Peyer's patch (tissue), 4 donors: ENCODE measurements at regions not wholly inside any gene's neighbourhood (a gene's known extent, or its start where the extent isn't known, plus 50 kb on each side); places are given as distances from the start of the nearest gene placed in this dataset.

ENCODE experiments used
- DNase-seq, 3 donors: peaks; one replicate each; pipeline ENCODE4 v3.0.0-alpha.2; 2017 to 2019
- H3K27ac ChIP-seq, 4 donors: fragments of 200-600 bp; sonication (generic); one replicate each; pipeline ENCODE4 v1.5.1; 2016 to 2019
- H3K27me3 ChIP-seq, 2 donors: fragments of 200-600 bp; sonication (generic); one replicate each; pipeline ENCODE4 v1.5.1; 2019
- H3K36me3 ChIP-seq, 3 donors: fragments of 200-600 bp; sonication (generic); one replicate each; pipeline ENCODE4 v1.5.1; 2016 to 2019
- H3K4me1 ChIP-seq, 4 donors: fragments of 200-600 bp; sonication (generic); one replicate each; pipeline ENCODE4 v1.5.1; 2016 to 2019
- H3K4me3 ChIP-seq, 4 donors: fragments of 200-600 bp; sonication (generic); 1 replicate in 3 of 4; 2 replicates in 1 of 4; pipeline ENCODE4 v1.5.1; 2016 to 2019; ENCODE audit warnings: mild to moderate bottlenecking in 1 of 4
- H3K9me3 ChIP-seq, 4 donors: fragments of 200-600 bp; sonication (generic); one replicate each; pipeline ENCODE4 v1.5.1; 2016 to 2019; ENCODE audit warnings: mild to moderate bottlenecking in 1 of 4
- CTCF ChIP-seq, 6 experiments: fragments of 450-650 bp in 4 of 6; fragments of 200-600 bp in 2 of 6; sonication (generic) in 1 of 6; IDR thresholded peaks; one replicate each; pipeline ENCODE4 v1.5.1; 2017 to 2019; ENCODE audit warnings: antibody characterized with exemption in 6 of 6, mild to moderate bottlenecking in 3 of 6, moderate library complexity in 1 of 6
- POLR2A ChIP-seq, 2 donors: fragments of 450-650 bp; IDR thresholded peaks; one replicate each; pipeline ENCODE4 v1.5.1; 2017; ENCODE audit warnings: antibody characterized with exemption in 2 of 2, mild to moderate bottlenecking in 2 of 2, moderate library complexity in 2 of 2

- Histone ChIP-seq H3K4me1 (no peaks in the 10 kb centered on the region), H3K36me3 (no peaks in the 10 kb centered on the region), H3K9me3 (no peaks in the 10 kb centered on the region), H3K27me3 (no peaks in the 10 kb centered on the region), H3K4me3 (no peak overlapping the region), H3K27ac (no peak overlapping the region)
- DNase-seq: no peak
- TF ChIP-seq CTCF (IDR thresholded peaks at IDR 0.05): no peak
- TF ChIP-seq POLR2A (IDR thresholded peaks at IDR 0.05): no peak
Measured at GRCh38 chrX:80312448-80312847, 107.8 kb upstream of the TENT5D start.

- no peak for TF ChIP-seq POLR2A (IDR thresholded peaks at IDR 0.05)
- Histone ChIP-seq H3K9me3 (no peaks in the 10 kb centered on the region), H3K36me3 (no peaks in the 10 kb centered on the region), H3K4me1 (no peaks in the 10 kb centered on the region), H3K27me3 (no peaks in the 10 kb centered on the region), H3K4me3 (no peak overlapping the region), H3K27ac (no peak overlapping the region)
- no peak for DNase-seq
Measured at GRCh38 chrX:80316526-80316925, 103.7 kb upstream of the TENT5D start.

- Histone ChIP-seq H3K36me3 (no peaks in the 10 kb centered on the region), H3K4me1 (no peaks in the 10 kb centered on the region), H3K4me3 (no peak overlapping the region), H3K9me3 (no peaks in the 10 kb centered on the region), H3K27ac (no peak overlapping the region), H3K27me3 (no peaks in the 10 kb centered on the region)
- DNase-seq: no peak
- TF ChIP-seq CTCF (IDR thresholded peaks at IDR 0.05) (no peak), POLR2A (IDR thresholded peaks at IDR 0.05) (no peak)
Measured at GRCh38 chrX:80317646-80318045, 102.6 kb upstream of the TENT5D start.

GRCh38 chrX:80331285-80331684 is 89.0 kb upstream of the TENT5D start:
- Histone ChIP-seq H3K27me3 (no peaks in the 10 kb centered on the region), H3K4me1 (no peaks in the 10 kb centered on the region), H3K36me3 (no peaks in the 10 kb centered on the region), H3K4me3 (no peak overlapping the region), H3K9me3 (no peaks in the 10 kb centered on the region), H3K27ac (no peak overlapping the region)
- DNase-seq: no peak
- no peak for TF ChIP-seq POLR2A (IDR thresholded peaks at IDR 0.05)
- no peak for TF ChIP-seq CTCF (IDR thresholded peaks at IDR 0.05)

GRCh38 chrX:80334583-80334982 is 85.7 kb upstream of the TENT5D start:
- H3K27ac ChIP-seq: no peak overlapping the region
- H3K27me3 ChIP-seq: no peaks in the 10 kb centered on the region
- no peak for DNase-seq
- no peaks in the 10 kb centered on the region for H3K36me3 ChIP-seq
- peak overlapping the region in 3 of 4 donors; percentile 29 to 50 (median 45) for H3K4me3 ChIP-seq
- TF ChIP-seq CTCF (IDR thresholded peaks at IDR 0.05) (no peak), POLR2A (IDR thresholded peaks at IDR 0.05) (no peak)
- H3K9me3 ChIP-seq: no peaks in the 10 kb centered on the region
- no peaks in the 10 kb centered on the region for H3K4me1 ChIP-seq

- peak in 2 of 3 donors; percentile 67 for DNase-seq
Measured at GRCh38 chrX:80335062-80335830, 85.0 kb upstream of the TENT5D start.

More at GRCh38 chrX:80335062-80335830, 85.0 kb upstream of the TENT5D start:
- no peaks in the 10 kb centered on the region for H3K36me3 ChIP-seq
- no peaks in the 10 kb centered on the region for H3K27me3 ChIP-seq
- no peak overlapping the region for H3K27ac ChIP-seq
- no peak for TF ChIP-seq POLR2A (IDR thresholded peaks at IDR 0.05)
- H3K4me3 ChIP-seq: peak overlapping the region in 3 of 4 donors; percentile 29 to 50 (median 45)
- H3K4me1 ChIP-seq: no peaks in the 10 kb centered on the region
- no peaks in the 10 kb centered on the region for H3K9me3 ChIP-seq
